SK-N-SH treated with all-trans-retinoic acid at 6 μM for 48 hours (cell line): ENCODE measurements at regions not wholly inside any gene's neighbourhood (a gene's known extent, or its start where the extent isn't known, plus 50 kb on each side); places are given as distances from the start of the nearest gene placed in this dataset.

Experiments
- ATAC-seq: fragments of 200-7000 bp; cut with Tn5 transposase; 3 replicates; pipeline ENCODE4 v1.9.1; 2020; ENCODE audit warnings: mild to moderate bottlenecking, moderate library complexity
- ARNTL ChIP-seq: fragments of 450-650 bp; formaldehyde crosslinking; IDR thresholded peaks from 2 replicates; pipeline ENCODE4 v1.5.0; 2020; ENCODE audit warnings: low read depth, mild to moderate bottlenecking, moderate library complexity, borderline replicate concordance
- BACH2 ChIP-seq: fragments of 250-450 bp; sonication (Bioruptor Pico); IDR thresholded peaks from 2 replicates; pipeline ENCODE4 v1.9.0; 2021; ENCODE audit warnings: mild to moderate bottlenecking, borderline replicate concordance
- CREB5 ChIP-seq: fragments of 250-450 bp; sonication (Bioruptor Pico); IDR thresholded peaks from 2 replicates; pipeline ENCODE4 v1.5.1; 2020; ENCODE audit warnings: low read depth, mild to moderate bottlenecking, moderate library complexity
- CSDC2 ChIP-seq: fragments of 250-450 bp; sonication (Bioruptor Pico); IDR thresholded peaks from 2 replicates; pipeline ENCODE4 v1.5.0; 2020; ENCODE audit warnings: mild to moderate bottlenecking, moderate library complexity
- CSRNP3 ChIP-seq: fragments of 250-450 bp; sonication (Bioruptor Pico); IDR thresholded peaks from 2 replicates; pipeline ENCODE4 v1.5.1; 2021; ENCODE audit warnings: mild to moderate bottlenecking, moderate library complexity
- ESRRG ChIP-seq: fragments of 250-450 bp; sonication (Bioruptor Pico); IDR thresholded peaks from 2 replicates; pipeline ENCODE4 v1.6.1; 2021; ENCODE audit warnings: mild to moderate bottlenecking
- GLIS3 ChIP-seq: fragments of 250-450 bp; sonication (Bioruptor Pico); IDR thresholded peaks from 2 replicates; pipeline ENCODE4 v1.5.0; 2020; ENCODE audit warnings: mild to moderate bottlenecking, moderate library complexity
- ISL1 ChIP-seq: fragments of 250-450 bp; sonication (Bioruptor Pico); IDR thresholded peaks from 2 replicates; pipeline ENCODE4 v2.1.2; 2022; ENCODE audit warnings: mild to moderate bottlenecking, moderate library complexity
- PATZ1 ChIP-seq: fragments of 250-450 bp; sonication (Bioruptor Pico); IDR thresholded peaks from 2 replicates; pipeline ENCODE4 v1.8.0; 2020; ENCODE audit warnings: mild to moderate bottlenecking, moderate library complexity, borderline replicate concordance
- POU6F1 ChIP-seq: fragments of 250-450 bp; sonication (Bioruptor Pico); IDR thresholded peaks from 2 replicates; pipeline ENCODE4 v1.8.0; 2021; ENCODE audit warnings: low read depth, mild to moderate bottlenecking, moderate library complexity, borderline replicate concordance
- PPARA ChIP-seq: fragments of 250-450 bp; sonication (Bioruptor Pico); IDR thresholded peaks from 2 replicates; pipeline ENCODE4 v1.5.0; 2020; ENCODE audit warnings: mild to moderate bottlenecking, borderline replicate concordance
- RARB ChIP-seq: fragments of 250-450 bp; sonication (Bioruptor Pico); IDR thresholded peaks from 2 replicates; pipeline ENCODE4 v1.8.0; 2021; ENCODE audit warnings: mild to moderate bottlenecking, moderate library complexity
- SNAI2 ChIP-seq: fragments of 250-450 bp; sonication (Bioruptor Pico); IDR thresholded peaks from 2 replicates; pipeline ENCODE4 v1.5.0; 2020; ENCODE audit warnings: mild to moderate bottlenecking, moderate library complexity
- TCF4 ChIP-seq: fragments of 250-450 bp; sonication (Bioruptor Pico); IDR thresholded peaks from 2 replicates; pipeline ENCODE4 v1.8.0; 2021; ENCODE audit warnings: mild to moderate bottlenecking, moderate library complexity, borderline replicate concordance
- TOX ChIP-seq: fragments of 250-450 bp; sonication (Bioruptor Pico); IDR thresholded peaks from 2 replicates; pipeline ENCODE4 v1.8.0; 2021; ENCODE audit warnings: mild to moderate bottlenecking, moderate library complexity, borderline replicate concordance
- ZFP3 ChIP-seq: fragments of 250-450 bp; sonication (Bioruptor Pico); IDR thresholded peaks from 2 replicates; pipeline ENCODE4 v1.5.0; 2020; ENCODE audit warnings: mild to moderate bottlenecking, moderate library complexity
- ZFP30 ChIP-seq: fragments of 450-650 bp; formaldehyde crosslinking; IDR thresholded peaks from 2 replicates; pipeline ENCODE4 v1.5.0; 2022; ENCODE audit warnings: mild to moderate bottlenecking, moderate library complexity
- ZNF70 ChIP-seq: fragments of 450-650 bp; formaldehyde crosslinking; IDR thresholded peaks from 2 replicates; pipeline ENCODE4 v1.5.0; 2020; ENCODE audit warnings: mild to moderate bottlenecking, moderate library complexity
- ZNF8 ChIP-seq: fragments of 450-650 bp; formaldehyde crosslinking; IDR thresholded peaks from 2 replicates; pipeline ENCODE4 v1.5.0; 2020; ENCODE audit warnings: mild to moderate bottlenecking, moderate library complexity

GRCh38 chr15:26314577-26314976 lies 451.4 kb upstream of the ATP10A start (continued):
- TF ChIP-seq TOX (CRISPR knock-in tag) (no peak), ZNF8 (CRISPR knock-in tag) (no peak), PPARA (CRISPR knock-in tag) (no peak), TCF4 (CRISPR knock-in tag) (no peak)

GRCh38 chr15:26311710-26312236 lies 448.6 kb upstream of the ATP10A start:
- no peak for ATAC-seq
- TF ChIP-seq CSDC2 (CRISPR knock-in tag) = no peak
- TF ChIP-seq ZNF70 (CRISPR knock-in tag) = no peak
- TF ChIP-seq TCF4 (CRISPR knock-in tag) = no peak
- no peak for TF ChIP-seq POU6F1 (CRISPR knock-in tag)
- TF ChIP-seq ZFP3 (CRISPR knock-in tag) = no peak
- TF ChIP-seq CSRNP3 (CRISPR knock-in tag) = no peak
- no peak for TF ChIP-seq BACH2 (CRISPR knock-in tag)
- TF ChIP-seq PATZ1 = no peak

- TF ChIP-seq CREB5 (CRISPR knock-in tag) (no peak), PATZ1 (no peak), TCF4 (CRISPR knock-in tag) (no peak), ISL1 (CRISPR knock-in tag) (no peak), ZFP30 (CRISPR knock-in tag) (no peak), POU6F1 (CRISPR knock-in tag) (no peak), ESRRG (CRISPR knock-in tag) (no peak), ZNF70 (CRISPR knock-in tag) (no peak), ZNF8 (CRISPR knock-in tag) (no peak), SNAI2 (no peak), ARNTL (CRISPR knock-in tag) (no peak), GLIS3 (CRISPR knock-in tag) (no peak), BACH2 (CRISPR knock-in tag) (no peak), RARB (no peak)
- no peak for ATAC-seq
These were observed 435.6 kb upstream of the ATP10A start for GRCh38 chr15:26298659-26299170.
